ENCODE measurements at regions not wholly inside any gene's neighbourhood (a gene's known extent, or its start where the extent isn't known, plus 50 kb on each side); places are given as distances from the start of the nearest gene placed in this dataset.
"Not testable (repeated sequence)": the region's sequence is repeated elsewhere in the genome, so short reads cannot be mapped to it uniquely, and the experiment has no call there.

- DNase-seq: no peak
Observed at GRCh38 chr11:134737563-134738510, 325.8 kb upstream of the B3GAT1 start.

GRCh38 chr11:134736251-134736947, 324.4 kb upstream of the B3GAT1 start:
- DNase-seq: no peak

- no peak for DNase-seq
Observed at GRCh38 chr11:134734894-134735293, 322.9 kb upstream of the B3GAT1 start.

GRCh38 chr11:134734141-134734845, 322.3 kb upstream of the B3GAT1 start:
- DNase-seq: no peak

- no peak for DNase-seq
Observed at GRCh38 chr11:134733646-134734045, 321.6 kb upstream of the B3GAT1 start.

- DNase-seq: no peak
Observed at GRCh38 chr11:134731213-134731961, 319.3 kb upstream of the B3GAT1 start.

- DNase-seq: no peak
Observed at GRCh38 chr11:134730561-134731212, 318.6 kb upstream of the B3GAT1 start.

GRCh38 chr11:134730101-134730500, 318.1 kb upstream of the B3GAT1 start:
- no peak for DNase-seq

GRCh38 chr11:134728186-134728585, 316.1 kb upstream of the B3GAT1 start:
- no peak for DNase-seq

- DNase-seq: no peak
Observed at GRCh38 chr11:134727636-134728035, 315.6 kb upstream of the B3GAT1 start.

GRCh38 chr11:134727204-134727603, 315.2 kb upstream of the B3GAT1 start:
- DNase-seq: no peak

GRCh38 chr11:134725716-134726639, 313.9 kb upstream of the B3GAT1 start:
- DNase-seq: no peak

GRCh38 chr11:134725211-134725610, 313.2 kb upstream of the B3GAT1 start:
- no peak for DNase-seq

GRCh38 chr11:134724779-134725140, 312.7 kb upstream of the B3GAT1 start:
- no peak for DNase-seq

- no peak for DNase-seq
Observed at GRCh38 chr11:134724106-134724778, 312.2 kb upstream of the B3GAT1 start.

GRCh38 chr11:134720691-134721070, 308.6 kb upstream of the B3GAT1 start:
- not testable (repeated sequence) for DNase-seq

- not testable (repeated sequence) for DNase-seq
Observed at GRCh38 chr11:134719940-134720690, 308.1 kb upstream of the B3GAT1 start.

- DNase-seq: no peak
Observed at GRCh38 chr11:134719397-134719796, 307.4 kb upstream of the B3GAT1 start.

GRCh38 chr11:134716582-134716981, 304.5 kb upstream of the B3GAT1 start:
- DNase-seq: no peak

All from NCI-H2171 (cell line).